Mammary epithelial cell (primary cell): ENCODE measurements at regions not wholly inside any gene's neighbourhood (a gene's known extent, or its start where the extent isn't known, plus 50 kb on each side); places are given as distances from the start of the nearest gene placed in this dataset.

Experiments
- CTCF ChIP-seq, 2 donors: IDR thresholded peaks in 1 of 2; conservative IDR thresholded peaks in 1 of 2; 2 replicates each; pipeline ENCODE4 v1.5.1; 2011 to 2012; ENCODE audit warnings: inconsistent platforms in 2 of 2, low read length in 2 of 2, mild to moderate bottlenecking in 2 of 2, control low read depth in 1 of 2, low read depth in 1 of 2; ENCODE audit not compliant: insufficient read depth in 1 of 2; ENCODE audit errors: extremely low read depth in 1 of 2
- EZH2 ChIP-seq: IDR thresholded peaks from 2 replicates; pipeline ENCODE4 v1.6.1; 2012; ENCODE audit warnings: low read length, inconsistent platforms, borderline replicate concordance

- TF ChIP-seq CTCF (conservative IDR thresholded peaks at IDR 0.05 in 1 of 2, IDR thresholded peaks at IDR 0.05 in 1 of 2; ENCODE audit: extremely low read depth in 1 of 2, insufficient read depth in 1 of 2, low read depth in 1 of 2, low read length in 2 of 2) (no peak), EZH2 (no peak)
These were observed 52.5 kb upstream of the DOCK9 start for GRCh38 chr13:99030326-99030725.
